ENCODE measurements at regions not wholly inside any gene's neighbourhood (a gene's known extent, or its start where the extent isn't known, plus 50 kb on each side); places are given as distances from the start of the nearest gene placed in this dataset.

- Histone ChIP-seq H3K27ac (ENCODE audit: low read depth, low read length) (no peak overlapping the region), H3K36me3 (ENCODE audit: control insufficient read depth in 5 of 5, insufficient read depth in 5 of 5, low read length in 5 of 5) (no peaks in the 10 kb centered on the region), H3K27me3 (ENCODE audit: control insufficient read depth in 5 of 5, insufficient read depth in 4 of 5, low read length in 5 of 5) (no peaks in the 10 kb centered on the region)
Measured at GRCh38 chr1:57475366-57475765, 51.5 kb upstream of the DAB1 start.

GRCh38 chr1:57474137-57474750, 50.4 kb upstream of the DAB1 start:
- H3K36me3 ChIP-seq (ENCODE audit: control insufficient read depth in 5 of 5, insufficient read depth in 5 of 5, low read length in 5 of 5) = no peaks in the 10 kb centered on the region
- H3K4me1 ChIP-seq (ENCODE audit: control insufficient read depth in 5 of 5, insufficient read depth in 5 of 5, low read length in 5 of 5) = peaks cover 0 to 6% (median 2%) of the 10 kb centered on the region in 5 donors
- H3K27ac ChIP-seq (ENCODE audit: low read depth, low read length) = no peak overlapping the region
- peaks cover 0 to 2% (median 0%) of the 10 kb centered on the region in 5 donors for H3K9me3 ChIP-seq (ENCODE audit: control insufficient read depth in 5 of 5, low read length in 5 of 5)
- H3K27me3 ChIP-seq (ENCODE audit: control insufficient read depth in 5 of 5, insufficient read depth in 4 of 5, low read length in 5 of 5) = no peaks in the 10 kb centered on the region
- H3K9ac ChIP-seq (ENCODE audit: low read length in 5 of 5) = no peak overlapping the region
- no peak overlapping the region for H3K4me3 ChIP-seq (ENCODE audit: low read depth in 1 of 5, low read length in 5 of 5)

More at GRCh38 chr1:57475366-57475765, 51.5 kb upstream of the DAB1 start:
- H3K9ac ChIP-seq (ENCODE audit: low read length in 5 of 5) = no peak overlapping the region
- H3K9me3 ChIP-seq (ENCODE audit: control insufficient read depth in 5 of 5, low read length in 5 of 5) = peaks cover 0 to 2% (median 0%) of the 10 kb centered on the region in 5 donors
- peaks cover 0 to 3% (median 0%) of the 10 kb centered on the region in 5 donors for H3K4me1 ChIP-seq (ENCODE audit: control insufficient read depth in 5 of 5, insufficient read depth in 5 of 5, low read length in 5 of 5)
- no peak overlapping the region for H3K4me3 ChIP-seq (ENCODE audit: low read depth in 1 of 5, low read length in 5 of 5)

Measured in subcutaneous abdominal adipose tissue (tissue), 5 donors.